Spleen (tissue), 7 donors: ENCODE measurements at regions not wholly inside any gene's neighbourhood (a gene's known extent, or its start where the extent isn't known, plus 50 kb on each side); places are given as distances from the start of the nearest gene placed in this dataset.

Experiments used
- CTCF ChIP-seq, 11 experiments: fragments of 200-600 bp in 7 of 11; fragments of 450-650 bp in 4 of 11; sonication (generic) in 4 of 11; IDR thresholded peaks in 8 of 11; conservative IDR thresholded peaks in 3 of 11; 1 replicate in 7 of 11; 2 replicates in 4 of 11; pipeline versions ENCODE4 v1.4.0 to v1.8.0; 2016 to 2021; ENCODE audit warnings: antibody characterized with exemption in 11 of 11, inconsistent platforms in 4 of 11, mild to moderate bottlenecking in 1 of 11
- POLR2A ChIP-seq, 3 donors: fragments of 450-650 bp; IDR thresholded peaks; one replicate each; pipeline ENCODE4 v1.5.1; 2017; ENCODE audit warnings: antibody characterized with exemption in 3 of 3, mild to moderate bottlenecking in 1 of 3
- donor health status: DM: no; HTN: no; CAD: no; lungs with moderate emphysema.
- donor health status: DM: no; HTN: no; CAD: no.
- donor health status: DM: no; HTN: no; CAD: no.

DNA sequence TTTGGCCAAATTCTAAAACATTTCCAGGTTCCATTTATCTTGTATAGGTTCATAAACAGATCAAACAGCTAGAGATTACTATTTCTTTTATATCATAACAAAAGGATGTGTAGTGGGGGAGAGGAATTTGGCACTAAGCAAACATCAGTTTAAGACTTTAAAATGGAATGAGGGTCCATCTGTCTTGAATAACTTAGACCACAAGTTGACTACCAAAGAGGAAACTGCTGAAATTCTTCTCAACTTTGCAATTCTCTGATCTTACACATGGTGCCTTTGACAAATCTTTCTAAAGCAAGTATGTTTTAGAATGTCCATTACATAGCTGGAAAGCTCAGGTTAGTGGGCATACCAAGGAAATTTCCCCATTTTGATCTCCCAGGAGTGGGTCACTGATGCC is 140.5 kb upstream of the ADAMTS9 start:
- TF ChIP-seq CTCF (IDR thresholded peaks at IDR 0.05 in 8 of 11, conservative IDR thresholded peaks at IDR 0.05 in 3 of 11) = no peak
- TF ChIP-seq POLR2A (IDR thresholded peaks at IDR 0.05) = no peak
